Right renal pelvis (tissue), 4 donors: ENCODE measurements at regions not wholly inside any gene's neighbourhood (a gene's known extent, or its start where the extent isn't known, plus 50 kb on each side); places are given as distances from the start of the nearest gene placed in this dataset.
"Not testable (repeated sequence)": the region's sequence is repeated elsewhere in the genome, so short reads cannot be mapped to it uniquely, and the experiment has no call there.

Source experiments
- DNase-seq, 4 donors: peaks; one replicate each; pipeline ENCODE4 v3.0.0-alpha.2; 2013; ENCODE audit warnings: low read depth in 4 of 4, low spot score in 3 of 4, missing footprints in 1 of 4

GRCh38 chr2:145402706-145403277, 882.9 kb upstream of the ZEB2 start:
- DNase-seq, result no peak

- no peak for DNase-seq
Measured at GRCh38 chr2:145399131-145399530, 879.2 kb upstream of the ZEB2 start.

- DNase-seq, result no peak
Measured at GRCh38 chr2:145394181-145394580, 874.3 kb upstream of the ZEB2 start.

- no peak for DNase-seq
Measured at GRCh38 chr2:145386973-145387372, 867.1 kb upstream of the ZEB2 start.

- no peak for DNase-seq
Measured at GRCh38 chr2:145383961-145384360, 864.0 kb upstream of the ZEB2 start.

GRCh38 chr2:145380436-145381017, 860.6 kb upstream of the ZEB2 start:
- DNase-seq, result no peak

- no peak for DNase-seq
Measured at GRCh38 chr2:145379934-145380333, 860.0 kb upstream of the ZEB2 start.

GRCh38 chr2:145374165-145374564, 854.2 kb upstream of the ZEB2 start:
- no peak for DNase-seq

GRCh38 chr2:145367334-145367733, 847.4 kb upstream of the ZEB2 start:
- not testable (repeated sequence) for DNase-seq

GRCh38 chr2:145366341-145366740, 846.4 kb upstream of the ZEB2 start:
- no peak for DNase-seq

GRCh38 chr2:145360129-145360790, 840.3 kb upstream of the ZEB2 start:
- peak in 1 of 4 donors; percentile 12 for DNase-seq

- DNase-seq, result no peak
Measured at GRCh38 chr2:145359561-145359960, 839.6 kb upstream of the ZEB2 start.

- DNase-seq, result no peak
Measured at GRCh38 chr2:145356056-145356455, 836.1 kb upstream of the ZEB2 start.

- no peak for DNase-seq
Measured at GRCh38 chr2:145352484-145352883, 832.6 kb upstream of the ZEB2 start.

GRCh38 chr2:145351864-145352425, 832.0 kb upstream of the ZEB2 start:
- no peak for DNase-seq

GRCh38 chr2:145350011-145350410, 830.1 kb upstream of the ZEB2 start:
- DNase-seq, result no peak

- DNase-seq, result no peak
Measured at GRCh38 chr2:145344076-145344724, 824.3 kb upstream of the ZEB2 start.

- DNase-seq, result no peak
Measured at GRCh38 chr2:145343287-145343686, 823.4 kb upstream of the ZEB2 start.

GRCh38 chr2:145341536-145341935, 821.6 kb upstream of the ZEB2 start:
- DNase-seq, result no peak

- DNase-seq, result no peak
Measured at GRCh38 chr2:145339646-145340045, 819.7 kb upstream of the ZEB2 start.

GRCh38 chr2:145332210-145332898, 812.4 kb upstream of the ZEB2 start:
- DNase-seq, result no peak
